RWPE2 (cell line): ENCODE measurements at regions not wholly inside any gene's neighbourhood (a gene's known extent, or its start where the extent isn't known, plus 50 kb on each side); places are given as distances from the start of the nearest gene placed in this dataset.
"Not testable (repeated sequence)": the region's sequence is repeated elsewhere in the genome, so short reads cannot be mapped to it uniquely, and the experiment has no call there.

Experiments used
- ATAC-seq: fragments of 200-7000 bp; cut with Tn5 transposase; 3 replicates; pipeline ENCODE4 v1.9.1; 2021; ENCODE audit warnings: low read depth
- DNase-seq: peaks from one replicate; pipeline ENCODE4 v3.0.0-alpha.2; 2020; ENCODE audit warnings: low spot score
- H3K27ac ChIP-seq: fragments of 450-650 bp; 2 replicates; pipeline ENCODE4 v1.5.1; 2017; ENCODE audit warnings: mild to moderate bottlenecking; ENCODE audit not compliant: poor library complexity, severe bottlenecking
- H3K27me3 ChIP-seq: fragments of 250-450 bp; sonication (Bioruptor Pico); 2 replicates; pipeline ENCODE4 v1.5.1; 2021; ENCODE audit warnings: mild to moderate bottlenecking, moderate library complexity; ENCODE audit not compliant: insufficient read depth, poor library complexity, severe bottlenecking
- H3K36me3 ChIP-seq: fragments of 250-450 bp; sonication (Bioruptor Pico); 2 replicates; pipeline ENCODE4 v1.5.1; 2020; ENCODE audit warnings: low read depth, mild to moderate bottlenecking, moderate library complexity
- H3K4me1 ChIP-seq: fragments of 250-450 bp; sonication (Bioruptor Pico); 2 replicates; pipeline ENCODE4 v1.5.1; 2021; ENCODE audit warnings: mild to moderate bottlenecking, moderate library complexity; ENCODE audit not compliant: insufficient read depth, poor library complexity, severe bottlenecking
- H3K4me3 ChIP-seq: fragments of 250-450 bp; sonication (Bioruptor Pico); 2 replicates; pipeline ENCODE4 v1.5.1; 2021; ENCODE audit warnings: mild to moderate bottlenecking, moderate library complexity; ENCODE audit not compliant: severe bottlenecking
- H3K9me3 ChIP-seq: fragments of 250-450 bp; sonication (Bioruptor Pico); 2 replicates; pipeline ENCODE4 v1.5.1; 2021; ENCODE audit warnings: mild to moderate bottlenecking, moderate library complexity; ENCODE audit not compliant: severe bottlenecking
- CTCF ChIP-seq: fragments of 450-650 bp; IDR thresholded peaks from one replicate; pipeline ENCODE4 v1.5.1; 2017; ENCODE audit warnings: mild to moderate bottlenecking, moderate library complexity; ENCODE audit not compliant: poor library complexity, severe bottlenecking

GRCh38 chr13:24619282-24619681, 60.9 kb upstream of the ATP12A start:
- DNase-seq: no peak
- Histone ChIP-seq H3K27ac (no peak overlapping the region), H3K27me3 (no peaks in the 10 kb centered on the region), H3K9me3 (no peaks in the 10 kb centered on the region), H3K4me3 (no peak overlapping the region), H3K36me3 (no peaks in the 10 kb centered on the region), H3K4me1 (no peaks in the 10 kb centered on the region)
- no peak for TF ChIP-seq CTCF
- ATAC-seq: no peak

- not testable (repeated sequence) for H3K4me1 ChIP-seq, DNase-seq, H3K9me3 ChIP-seq, H3K4me3 ChIP-seq, H3K27ac ChIP-seq, ATAC-seq, H3K36me3 ChIP-seq, H3K27me3 ChIP-seq
Observed at GRCh38 chr13:24622481-24623148, 57.6 kb upstream of the ATP12A start.

DNA sequence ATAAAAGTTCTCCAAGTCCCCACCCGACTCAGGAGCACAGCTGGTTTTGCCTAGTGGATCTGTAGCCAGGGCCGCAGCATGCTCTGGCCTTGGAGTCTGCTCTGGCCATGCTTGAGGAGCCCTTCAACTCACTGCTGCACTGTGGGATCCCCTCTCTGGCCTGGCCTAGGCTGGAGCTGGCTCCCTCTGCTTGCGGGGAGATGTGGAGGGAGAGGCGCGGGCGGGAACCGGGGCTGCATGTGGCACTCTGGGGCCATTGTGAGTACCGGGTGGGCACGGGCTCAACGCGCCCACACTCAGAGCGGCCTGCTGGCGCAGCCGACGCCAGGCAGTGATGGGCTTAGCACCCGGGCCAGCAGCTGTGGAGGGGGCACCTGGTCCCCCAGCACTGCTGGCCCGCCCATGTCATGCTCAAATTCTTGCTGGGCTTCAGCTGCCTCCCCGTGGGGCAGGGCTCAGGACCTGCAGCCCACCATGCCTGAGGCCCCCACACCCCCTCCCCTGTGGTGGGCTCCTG, 57.0 kb upstream of the ATP12A start:
- DNase-seq (no peak), ATAC-seq (no peak)
- Histone ChIP-seq H3K27ac (no peak overlapping the region), H3K4me3 (no peak overlapping the region), H3K27me3 (no peaks in the 10 kb centered on the region), H3K36me3 (no peaks in the 10 kb centered on the region), H3K9me3 (no peaks in the 10 kb centered on the region), H3K4me1 (no peaks in the 10 kb centered on the region)
- no peak for TF ChIP-seq CTCF

- H3K9me3 ChIP-seq: no peaks in the 10 kb centered on the region
- no peaks in the 10 kb centered on the region for H3K4me1 ChIP-seq
- H3K27me3 ChIP-seq: no peaks in the 10 kb centered on the region
- H3K36me3 ChIP-seq: no peaks in the 10 kb centered on the region
- no peak for ATAC-seq
- DNase-seq: no peak
- no peak overlapping the region for H3K27ac ChIP-seq
- no peak overlapping the region for H3K4me3 ChIP-seq
- no peak for TF ChIP-seq CTCF
Observed at GRCh38 chr13:24624363-24624762, 55.8 kb upstream of the ATP12A start.

- Histone ChIP-seq H3K4me1 (no peaks in the 10 kb centered on the region), H3K4me3 (no peak overlapping the region), H3K36me3 (no peaks in the 10 kb centered on the region), H3K27me3 (no peaks in the 10 kb centered on the region), H3K9me3 (no peaks in the 10 kb centered on the region), H3K27ac (no peak overlapping the region)
- no peak for TF ChIP-seq CTCF
- DNase-seq (no peak), ATAC-seq (no peak)
Observed at GRCh38 chr13:24624801-24625231, 55.4 kb upstream of the ATP12A start.
